NCI-H2171 treated with DMSO at 0.1 percent for 48 hours (cell line): ENCODE measurements at regions not wholly inside any gene's neighbourhood (a gene's known extent, or its start where the extent isn't known, plus 50 kb on each side); places are given as distances from the start of the nearest gene placed in this dataset.
A peak's percentile ranks its signal among the peaks of the same experiment; 100 is the strongest.
"Not testable (repeated sequence)": the region's sequence is repeated elsewhere in the genome, so short reads cannot be mapped to it uniquely, and the experiment has no call there.

ENCODE experiments used
- DNase-seq: peaks from one replicate; lab custom pipeline; 2025; lab: John Stamatoyannopoulos, UW

- no peak for DNase-seq
These were observed 161.9 kb downstream of the URI1 start for GRCh38 chr19:30103981-30104380.

GRCh38 chr19:30105316-30105715, 163.3 kb downstream of the URI1 start:
- no peak for DNase-seq

GRCh38 chr19:30105727-30106126, 163.7 kb downstream of the URI1 start:
- no peak for DNase-seq

- no peak for DNase-seq
These were observed 164.5 kb downstream of the URI1 start for GRCh38 chr19:30106417-30107095.

GRCh38 chr19:30107251-30107650, 165.2 kb downstream of the URI1 start:
- peak; percentile 23 for DNase-seq

GRCh38 chr19:30109565-30109964, 167.5 kb downstream of the URI1 start:
- DNase-seq = no peak

GRCh38 chr19:30111021-30111855, 169.2 kb downstream of the URI1 start:
- no peak for DNase-seq

- no peak for DNase-seq
These were observed 170.1 kb downstream of the URI1 start for GRCh38 chr19:30112171-30112570.

GRCh38 chr19:30112666-30113065, 170.6 kb downstream of the URI1 start:
- no peak for DNase-seq

GRCh38 chr19:30113186-30113585, 171.1 kb downstream of the URI1 start:
- DNase-seq = no peak

GRCh38 chr19:30114095-30114494, 172.1 kb downstream of the URI1 start:
- not testable (repeated sequence) for DNase-seq

- no peak for DNase-seq
These were observed 173.9 kb downstream of the URI1 start for GRCh38 chr19:30115947-30116346.

- DNase-seq = no peak
These were observed 174.5 kb downstream of the URI1 start for GRCh38 chr19:30116530-30116929.

- DNase-seq = no peak
These were observed 175.0 kb downstream of the URI1 start for GRCh38 chr19:30116984-30117555.

GRCh38 chr19:30117636-30118145, 175.7 kb downstream of the URI1 start:
- no peak for DNase-seq

GRCh38 chr19:30118221-30118620, 176.2 kb downstream of the URI1 start:
- no peak for DNase-seq

- DNase-seq = no peak
These were observed 176.7 kb downstream of the URI1 start for GRCh38 chr19:30118760-30119159.

GRCh38 chr19:30119180-30119908, 177.3 kb downstream of the URI1 start:
- DNase-seq = no peak

- DNase-seq = no peak
These were observed 178.9 kb downstream of the URI1 start for GRCh38 chr19:30120860-30121484.

GRCh38 chr19:30122431-30122830, 180.4 kb downstream of the URI1 start:
- no peak for DNase-seq

GRCh38 chr19:30123119-30123518, 181.1 kb downstream of the URI1 start:
- no peak for DNase-seq

- no peak for DNase-seq
These were observed 181.6 kb downstream of the URI1 start for GRCh38 chr19:30123611-30124010.
